Suprapubic skin (tissue), 4 donors: ENCODE measurements at regions not wholly inside any gene's neighbourhood (a gene's known extent, or its start where the extent isn't known, plus 50 kb on each side); places are given as distances from the start of the nearest gene placed in this dataset.

Experiments
- DNase-seq, 2 donors: peaks; one replicate each; pipeline ENCODE4 v3.0.0-alpha.2; 2019; ENCODE audit warnings: low spot score in 2 of 2
- H3K27ac ChIP-seq: fragments of 200-600 bp; sonication (generic); one replicate; pipeline ENCODE4 v1.5.1; 2019
- H3K27me3 ChIP-seq: fragments of 200-600 bp; sonication (generic); one replicate; pipeline ENCODE4 v1.5.1; 2019
- H3K36me3 ChIP-seq: fragments of 200-600 bp; sonication (generic); one replicate; pipeline ENCODE4 v1.5.1; 2019
- H3K4me1 ChIP-seq: fragments of 200-600 bp; sonication (generic); one replicate; pipeline ENCODE4 v1.5.1; 2019
- H3K4me3 ChIP-seq: fragments of 200-600 bp; sonication (generic); one replicate; pipeline ENCODE4 v1.5.1; 2019; ENCODE audit warnings: mild to moderate bottlenecking
- H3K9me3 ChIP-seq: fragments of 200-600 bp; sonication (generic); one replicate; pipeline ENCODE4 v1.5.1; 2019
- EP300 ChIP-seq: sonication (generic); formaldehyde crosslinking; IDR thresholded peaks from one replicate; pipeline ENCODE4 v1.6.1; 2017; ENCODE audit warnings: antibody characterized with exemption
- POLR2A ChIP-seq, 2 donors: fragments of 450-650 bp; IDR thresholded peaks; one replicate each; pipeline ENCODE4 v1.6.1; 2017; ENCODE audit warnings: antibody characterized with exemption in 2 of 2, mild to moderate bottlenecking in 2 of 2, moderate library complexity in 2 of 2
- POLR2AphosphoS5 ChIP-seq, 3 donors: sonication (generic); formaldehyde crosslinking; IDR thresholded peaks; one replicate each; pipeline ENCODE4 v1.6.1; 2017; ENCODE audit warnings: antibody characterized with exemption in 3 of 3
- WGBS: methylation state at CpG from one replicate; pipeline ENCODE4 v1.1.5; 2018; 5-methylcytosine and 5-hydroxymethylcytosine counted together
- TF ChIP-seq, protein P1 (sequence below), 2 donors: fragments of 200-600 bp in 1 of 2; fragments of 450-650 bp in 1 of 2; sonication (generic) in 1 of 2; IDR thresholded peaks; one replicate each; pipeline ENCODE4 v1.5.1; 2016 to 2019; ENCODE audit warnings: antibody characterized with exemption in 2 of 2, mild to moderate bottlenecking in 1 of 2, moderate library complexity in 1 of 2

DNA sequence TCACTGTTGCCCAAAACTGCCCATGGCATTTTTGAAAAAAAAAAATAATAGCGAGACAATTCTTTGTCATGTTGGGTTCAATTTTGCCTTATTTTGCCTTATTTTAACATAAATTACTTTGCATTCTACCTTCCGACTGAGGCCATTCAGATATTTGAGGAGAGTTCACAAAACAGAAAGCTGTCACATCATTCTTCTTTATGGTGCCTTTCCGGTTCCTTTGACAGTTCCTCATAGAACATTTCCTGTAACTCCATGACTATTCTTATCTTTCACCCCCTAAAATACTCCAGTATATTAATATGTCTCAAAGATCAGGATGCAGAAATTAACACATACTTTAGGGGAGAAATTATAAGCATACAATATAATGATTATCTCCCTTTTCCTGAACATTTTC is 476.7 kb downstream of the NOVA1 start:
- no peaks in the 10 kb centered on the region for H3K4me1 ChIP-seq
- no peaks in the 10 kb centered on the region for H3K36me3 ChIP-seq
- no peaks in the 10 kb centered on the region for H3K9me3 ChIP-seq
- 66% methylated on average over 3 of the region's 3 CpGs for WGBS
- no peak for DNase-seq
- TF ChIP-seq POLR2A (IDR thresholded peaks at IDR 0.05) (no peak), EP300 (no peak), POLR2AphosphoS5 (IDR thresholded peaks at IDR 0.05) (no peak)
- TF ChIP-seq, protein P1, sequence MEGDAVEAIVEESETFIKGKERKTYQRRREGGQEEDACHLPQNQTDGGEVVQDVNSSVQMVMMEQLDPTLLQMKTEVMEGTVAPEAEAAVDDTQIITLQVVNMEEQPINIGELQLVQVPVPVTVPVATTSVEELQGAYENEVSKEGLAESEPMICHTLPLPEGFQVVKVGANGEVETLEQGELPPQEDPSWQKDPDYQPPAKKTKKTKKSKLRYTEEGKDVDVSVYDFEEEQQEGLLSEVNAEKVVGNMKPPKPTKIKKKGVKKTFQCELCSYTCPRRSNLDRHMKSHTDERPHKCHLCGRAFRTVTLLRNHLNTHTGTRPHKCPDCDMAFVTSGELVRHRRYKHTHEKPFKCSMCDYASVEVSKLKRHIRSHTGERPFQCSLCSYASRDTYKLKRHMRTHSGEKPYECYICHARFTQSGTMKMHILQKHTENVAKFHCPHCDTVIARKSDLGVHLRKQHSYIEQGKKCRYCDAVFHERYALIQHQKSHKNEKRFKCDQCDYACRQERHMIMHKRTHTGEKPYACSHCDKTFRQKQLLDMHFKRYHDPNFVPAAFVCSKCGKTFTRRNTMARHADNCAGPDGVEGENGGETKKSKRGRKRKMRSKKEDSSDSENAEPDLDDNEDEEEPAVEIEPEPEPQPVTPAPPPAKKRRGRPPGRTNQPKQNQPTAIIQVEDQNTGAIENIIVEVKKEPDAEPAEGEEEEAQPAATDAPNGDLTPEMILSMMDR (IDR thresholded peaks at IDR 0.05): no peak
- H3K27me3 ChIP-seq: no peaks in the 10 kb centered on the region
- no peak overlapping the region for H3K4me3 ChIP-seq
- H3K27ac ChIP-seq: no peak overlapping the region

GRCh38 chr14:26113911-26114640 is 483.8 kb downstream of the NOVA1 start:
- H3K36me3 ChIP-seq: no peaks in the 10 kb centered on the region
- no peak for TF ChIP-seq EP300
- TF ChIP-seq, protein P1 (IDR thresholded peaks at IDR 0.05): no peak
- TF ChIP-seq POLR2A (IDR thresholded peaks at IDR 0.05): no peak
- TF ChIP-seq POLR2AphosphoS5 (IDR thresholded peaks at IDR 0.05): no peak
- H3K4me3 ChIP-seq: no peak overlapping the region
- H3K4me1 ChIP-seq: no peaks in the 10 kb centered on the region
- no peak overlapping the region for H3K27ac ChIP-seq
- H3K9me3 ChIP-seq: no peaks in the 10 kb centered on the region
- 24% methylated on average over 3 of the region's 3 CpGs for WGBS
- DNase-seq: no peak
- H3K27me3 ChIP-seq: no peaks in the 10 kb centered on the region

DNA sequence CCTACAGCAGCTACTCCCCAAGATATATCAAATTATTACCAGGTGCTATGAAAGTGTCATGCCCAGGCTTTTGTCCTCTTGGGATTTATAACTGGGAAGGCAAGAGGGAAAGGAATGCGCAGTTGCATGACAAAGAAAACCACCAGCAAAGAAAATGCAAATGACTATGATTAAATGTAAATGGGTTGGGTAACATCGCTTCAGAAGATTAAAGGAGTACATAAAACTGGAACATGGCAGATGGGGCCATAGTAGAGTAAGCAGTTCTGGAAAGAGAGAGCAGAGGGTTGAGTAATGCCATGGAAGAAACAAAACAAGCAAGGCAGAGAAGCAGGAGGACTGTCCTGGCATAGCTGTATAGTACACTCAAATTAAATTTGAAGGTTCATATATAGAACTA is 493.1 kb downstream of the NOVA1 start:
- Histone ChIP-seq H3K27ac (no peak overlapping the region), H3K36me3 (no peaks in the 10 kb centered on the region), H3K9me3 (no peaks in the 10 kb centered on the region), H3K4me3 (no peak overlapping the region), H3K27me3 (no peaks in the 10 kb centered on the region), H3K4me1 (no peaks in the 10 kb centered on the region)
- DNase-seq: no peak
- 78% methylated on average over 2 of the region's 2 CpGs for WGBS
- TF ChIP-seq POLR2A (IDR thresholded peaks at IDR 0.05): no peak
- TF ChIP-seq EP300: no peak
- TF ChIP-seq POLR2AphosphoS5 (IDR thresholded peaks at IDR 0.05): no peak
- TF ChIP-seq, protein P1 (IDR thresholded peaks at IDR 0.05): no peak

GRCh38 chr14:26097852-26098251 is 500.0 kb downstream of the NOVA1 start:
- Histone ChIP-seq H3K9me3 (no peaks in the 10 kb centered on the region), H3K27me3 (no peaks in the 10 kb centered on the region), H3K4me1 (no peaks in the 10 kb centered on the region), H3K4me3 (no peak overlapping the region), H3K27ac (no peak overlapping the region), H3K36me3 (no peaks in the 10 kb centered on the region)
- TF ChIP-seq POLR2AphosphoS5 (IDR thresholded peaks at IDR 0.05) (no peak), EP300 (no peak), POLR2A (IDR thresholded peaks at IDR 0.05) (no peak)
- TF ChIP-seq, protein P1 (IDR thresholded peaks at IDR 0.05): no peak
- no peak for DNase-seq
- 92% methylated on average over 4 of the region's 4 CpGs for WGBS

- no peak for DNase-seq
- Histone ChIP-seq H3K27ac (no peak overlapping the region), H3K4me3 (no peak overlapping the region), H3K27me3 (no peaks in the 10 kb centered on the region), H3K9me3 (no peaks in the 10 kb centered on the region), H3K36me3 (no peaks in the 10 kb centered on the region), H3K4me1 (no peaks in the 10 kb centered on the region)
- TF ChIP-seq, protein P1 (IDR thresholded peaks at IDR 0.05): no peak
- TF ChIP-seq POLR2A (IDR thresholded peaks at IDR 0.05) (no peak), POLR2AphosphoS5 (IDR thresholded peaks at IDR 0.05) (no peak), EP300 (no peak)
- WGBS: 40% methylated on average over 2 of the region's 2 CpGs
Measured at GRCh38 chr14:26088275-26088674, 509.6 kb downstream of the NOVA1 start.
